OCI-LY1 (cell line): ENCODE measurements at regions not wholly inside any gene's neighbourhood (a gene's known extent, or its start where the extent isn't known, plus 50 kb on each side); places are given as distances from the start of the nearest gene placed in this dataset.

Experiments
- EZH2 ChIP-seq: fragments of 200-600 bp; sonication (generic), shearing (Covaris generic); IDR thresholded peaks from 2 replicates; pipeline ENCODE4 v1.8.0; 2017; ENCODE audit warnings: borderline replicate concordance, mixed run types, mild to moderate bottlenecking, antibody characterized with exemption, low read length, moderate library complexity, mixed read lengths
- TF ChIP-seq, protein P1 (sequence below): fragments of 200-600 bp; sonication (generic), shearing (Covaris generic); IDR thresholded peaks from 2 replicates; pipeline ENCODE4 v1.5.1; 2017; ENCODE audit warnings: mild to moderate bottlenecking, antibody characterized with exemption, low read length, moderate library complexity, mixed read lengths

DNA sequence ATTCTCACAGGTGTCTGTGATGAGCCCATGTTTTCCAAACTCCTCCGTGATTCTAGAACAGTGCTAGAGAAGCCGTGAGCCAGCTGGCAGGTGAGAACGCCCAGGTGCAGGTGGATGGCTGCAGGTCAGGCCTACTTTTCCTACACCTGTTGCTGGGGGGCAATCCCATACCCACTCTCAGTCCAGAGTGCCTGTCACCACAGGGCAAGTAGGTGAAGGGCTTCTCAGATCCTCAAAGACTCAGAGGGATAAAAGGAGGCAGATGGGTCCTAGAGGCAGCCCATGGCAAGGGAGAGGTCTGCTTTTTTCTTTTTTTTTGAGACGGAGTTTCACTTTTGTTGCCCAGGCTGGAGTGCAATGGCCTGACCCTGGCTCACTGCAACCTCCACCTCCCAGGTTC is 50.7 kb upstream of the H6PD start:
- TF ChIP-seq, protein P1, sequence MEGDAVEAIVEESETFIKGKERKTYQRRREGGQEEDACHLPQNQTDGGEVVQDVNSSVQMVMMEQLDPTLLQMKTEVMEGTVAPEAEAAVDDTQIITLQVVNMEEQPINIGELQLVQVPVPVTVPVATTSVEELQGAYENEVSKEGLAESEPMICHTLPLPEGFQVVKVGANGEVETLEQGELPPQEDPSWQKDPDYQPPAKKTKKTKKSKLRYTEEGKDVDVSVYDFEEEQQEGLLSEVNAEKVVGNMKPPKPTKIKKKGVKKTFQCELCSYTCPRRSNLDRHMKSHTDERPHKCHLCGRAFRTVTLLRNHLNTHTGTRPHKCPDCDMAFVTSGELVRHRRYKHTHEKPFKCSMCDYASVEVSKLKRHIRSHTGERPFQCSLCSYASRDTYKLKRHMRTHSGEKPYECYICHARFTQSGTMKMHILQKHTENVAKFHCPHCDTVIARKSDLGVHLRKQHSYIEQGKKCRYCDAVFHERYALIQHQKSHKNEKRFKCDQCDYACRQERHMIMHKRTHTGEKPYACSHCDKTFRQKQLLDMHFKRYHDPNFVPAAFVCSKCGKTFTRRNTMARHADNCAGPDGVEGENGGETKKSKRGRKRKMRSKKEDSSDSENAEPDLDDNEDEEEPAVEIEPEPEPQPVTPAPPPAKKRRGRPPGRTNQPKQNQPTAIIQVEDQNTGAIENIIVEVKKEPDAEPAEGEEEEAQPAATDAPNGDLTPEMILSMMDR, result no peak
- no peak for TF ChIP-seq EZH2
